ENCODE measurements at regions not wholly inside any gene's neighbourhood (a gene's known extent, or its start where the extent isn't known, plus 50 kb on each side); places are given as distances from the start of the nearest gene placed in this dataset.

GRCh38 chr1:4016351-4017130, 116.5 kb upstream of the C1orf174 start:
- no peaks in the 10 kb centered on the region for H3K4me1 ChIP-seq
- intact Hi-C loops (cut with DNase I; ENCODE audit: low total_unique reads) = no loop called here
- no peak overlapping the region for H3K4me3 ChIP-seq
- H3K9me3 ChIP-seq = no peaks in the 10 kb centered on the region
- H3K27me3 ChIP-seq = no peaks in the 10 kb centered on the region
- H3K36me3 ChIP-seq = no peaks in the 10 kb centered on the region
- no peak overlapping the region for H3K27ac ChIP-seq
- TF ChIP-seq POLR2A (IDR thresholded peaks at IDR 0.05) (no peak), CTCF (IDR thresholded peaks at IDR 0.05) (no peak)
- DNase-seq = no peak

GRCh38 chr1:4017636-4018365, 117.7 kb upstream of the C1orf174 start:
- no peak for TF ChIP-seq POLR2A (IDR thresholded peaks at IDR 0.05)
- no peak for TF ChIP-seq CTCF (IDR thresholded peaks at IDR 0.05)
- no peak for DNase-seq
- Histone ChIP-seq H3K27ac (no peak overlapping the region), H3K36me3 (no peaks in the 10 kb centered on the region), H3K27me3 (no peaks in the 10 kb centered on the region), H3K9me3 (no peaks in the 10 kb centered on the region), H3K4me3 (no peak overlapping the region), H3K4me1 (no peaks in the 10 kb centered on the region)
- intact Hi-C loops (cut with DNase I; ENCODE audit: low total_unique reads) = no loop called here

GRCh38 chr1:4018466-4019146, 118.5 kb upstream of the C1orf174 start:
- Histone ChIP-seq H3K9me3 (no peaks in the 10 kb centered on the region), H3K36me3 (no peaks in the 10 kb centered on the region), H3K4me3 (no peak overlapping the region), H3K27ac (no peak overlapping the region), H3K27me3 (no peaks in the 10 kb centered on the region), H3K4me1 (no peaks in the 10 kb centered on the region)
- TF ChIP-seq POLR2A (IDR thresholded peaks at IDR 0.05) (no peak), CTCF (IDR thresholded peaks at IDR 0.05) (no peak)
- no peak for DNase-seq
- intact Hi-C loops (cut with DNase I; ENCODE audit: low total_unique reads) = no loop called here

- H3K27me3 ChIP-seq = no peaks in the 10 kb centered on the region
Observed at GRCh38 chr1:4019147-4019521, 119.1 kb upstream of the C1orf174 start.

More at GRCh38 chr1:4019147-4019521, 119.1 kb upstream of the C1orf174 start:
- Histone ChIP-seq H3K36me3 (no peaks in the 10 kb centered on the region), H3K4me3 (no peak overlapping the region), H3K4me1 (no peaks in the 10 kb centered on the region), H3K27ac (no peak overlapping the region), H3K9me3 (no peaks in the 10 kb centered on the region)
- TF ChIP-seq POLR2A (IDR thresholded peaks at IDR 0.05) = no peak
- TF ChIP-seq CTCF (IDR thresholded peaks at IDR 0.05) = no peak
- intact Hi-C loops (cut with DNase I; ENCODE audit: low total_unique reads) = no loop called here
- no peak for DNase-seq
